HCT116 (cell line): ENCODE measurements at regions not wholly inside any gene's neighbourhood (a gene's known extent, or its start where the extent isn't known, plus 50 kb on each side); places are given as distances from the start of the nearest gene placed in this dataset.

Source experiments
- CEBPB ChIP-seq: IDR thresholded peaks from 2 replicates; pipeline ENCODE4 v1.6.1; 2012; ENCODE audit warnings: low read depth
- EZH2 ChIP-seq: fragments of 200-600 bp; sonication (generic); IDR thresholded peaks from 2 replicates; pipeline ENCODE4 v1.6.1; 2017; ENCODE audit warnings: antibody characterized with exemption, mixed run types
- MAX ChIP-seq: IDR thresholded peaks from 2 replicates; pipeline ENCODE4 v1.6.1; 2012
- POLR2A ChIP-seq: IDR thresholded peaks from 2 replicates; pipeline ENCODE4 v1.7.0; 2011; ENCODE audit warnings: borderline replicate concordance; ENCODE audit not compliant: insufficient read depth, insufficient read length; ENCODE audit errors: extremely low read depth
- POLR2AphosphoS5 ChIP-seq: IDR thresholded peaks from 2 replicates; pipeline ENCODE4 v1.6.1; 2011; ENCODE audit warnings: mild to moderate bottlenecking, low read depth, low read length, moderate library complexity
- SIN3A ChIP-seq: IDR thresholded peaks from 2 replicates; pipeline ENCODE4 v1.6.1; 2012; ENCODE audit warnings: low read depth
- SP1 ChIP-seq: IDR thresholded peaks from 2 replicates; pipeline ENCODE4 v1.6.1; 2012; ENCODE audit warnings: low read depth
- ZFX ChIP-seq: fragments of 450-650 bp; IDR thresholded peaks from 2 replicates; pipeline ENCODE4 v1.6.1; 2017
- TF ChIP-seq, protein P1 (sequence below), 3 experiments: fragments of 200-600 bp in 1 of 3; sonication (generic) in 1 of 3; IDR thresholded peaks in 2 of 3; conservative IDR thresholded peaks in 1 of 3; 2 replicates each; pipeline ENCODE4 v1.5.1; 2012 to 2017; ENCODE audit warnings: low read depth in 2 of 3, low read length in 2 of 3, antibody characterized with exemption in 1 of 3, borderline replicate concordance in 1 of 3, control low read depth in 1 of 3, mild to moderate bottlenecking in 1 of 3, mixed read lengths in 1 of 3, mixed run types in 1 of 3, moderate library complexity in 1 of 3; ENCODE audit not compliant: insufficient read depth in 1 of 3
- TF ChIP-seq, protein P2 (sequence below): IDR thresholded peaks from 2 replicates; pipeline ENCODE4 v1.6.1; 2012
- TF ChIP-seq, protein P3 (sequence below): IDR thresholded peaks from 2 replicates; pipeline ENCODE4 v1.6.1; 2012; ENCODE audit warnings: low read depth

- TF ChIP-seq POLR2A (no peak), CEBPB (no peak), EZH2 (no peak), SP1 (no peak), POLR2AphosphoS5 (no peak), MAX (no peak), ZFX (no peak), SIN3A (no peak)
- TF ChIP-seq, protein P1, sequence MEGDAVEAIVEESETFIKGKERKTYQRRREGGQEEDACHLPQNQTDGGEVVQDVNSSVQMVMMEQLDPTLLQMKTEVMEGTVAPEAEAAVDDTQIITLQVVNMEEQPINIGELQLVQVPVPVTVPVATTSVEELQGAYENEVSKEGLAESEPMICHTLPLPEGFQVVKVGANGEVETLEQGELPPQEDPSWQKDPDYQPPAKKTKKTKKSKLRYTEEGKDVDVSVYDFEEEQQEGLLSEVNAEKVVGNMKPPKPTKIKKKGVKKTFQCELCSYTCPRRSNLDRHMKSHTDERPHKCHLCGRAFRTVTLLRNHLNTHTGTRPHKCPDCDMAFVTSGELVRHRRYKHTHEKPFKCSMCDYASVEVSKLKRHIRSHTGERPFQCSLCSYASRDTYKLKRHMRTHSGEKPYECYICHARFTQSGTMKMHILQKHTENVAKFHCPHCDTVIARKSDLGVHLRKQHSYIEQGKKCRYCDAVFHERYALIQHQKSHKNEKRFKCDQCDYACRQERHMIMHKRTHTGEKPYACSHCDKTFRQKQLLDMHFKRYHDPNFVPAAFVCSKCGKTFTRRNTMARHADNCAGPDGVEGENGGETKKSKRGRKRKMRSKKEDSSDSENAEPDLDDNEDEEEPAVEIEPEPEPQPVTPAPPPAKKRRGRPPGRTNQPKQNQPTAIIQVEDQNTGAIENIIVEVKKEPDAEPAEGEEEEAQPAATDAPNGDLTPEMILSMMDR (IDR thresholded peaks at IDR 0.05 in 2 of 3, conservative IDR thresholded peaks at IDR 0.05 in 1 of 3; ENCODE audit: borderline replicate concordance in 1 of 3, insufficient read depth in 1 of 3, low read depth in 2 of 3, low read length in 2 of 3): no peak
- TF ChIP-seq, protein P2, sequence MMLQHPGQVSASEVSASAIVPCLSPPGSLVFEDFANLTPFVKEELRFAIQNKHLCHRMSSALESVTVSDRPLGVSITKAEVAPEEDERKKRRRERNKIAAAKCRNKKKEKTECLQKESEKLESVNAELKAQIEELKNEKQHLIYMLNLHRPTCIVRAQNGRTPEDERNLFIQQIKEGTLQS: no peak
- TF ChIP-seq, protein P3, sequence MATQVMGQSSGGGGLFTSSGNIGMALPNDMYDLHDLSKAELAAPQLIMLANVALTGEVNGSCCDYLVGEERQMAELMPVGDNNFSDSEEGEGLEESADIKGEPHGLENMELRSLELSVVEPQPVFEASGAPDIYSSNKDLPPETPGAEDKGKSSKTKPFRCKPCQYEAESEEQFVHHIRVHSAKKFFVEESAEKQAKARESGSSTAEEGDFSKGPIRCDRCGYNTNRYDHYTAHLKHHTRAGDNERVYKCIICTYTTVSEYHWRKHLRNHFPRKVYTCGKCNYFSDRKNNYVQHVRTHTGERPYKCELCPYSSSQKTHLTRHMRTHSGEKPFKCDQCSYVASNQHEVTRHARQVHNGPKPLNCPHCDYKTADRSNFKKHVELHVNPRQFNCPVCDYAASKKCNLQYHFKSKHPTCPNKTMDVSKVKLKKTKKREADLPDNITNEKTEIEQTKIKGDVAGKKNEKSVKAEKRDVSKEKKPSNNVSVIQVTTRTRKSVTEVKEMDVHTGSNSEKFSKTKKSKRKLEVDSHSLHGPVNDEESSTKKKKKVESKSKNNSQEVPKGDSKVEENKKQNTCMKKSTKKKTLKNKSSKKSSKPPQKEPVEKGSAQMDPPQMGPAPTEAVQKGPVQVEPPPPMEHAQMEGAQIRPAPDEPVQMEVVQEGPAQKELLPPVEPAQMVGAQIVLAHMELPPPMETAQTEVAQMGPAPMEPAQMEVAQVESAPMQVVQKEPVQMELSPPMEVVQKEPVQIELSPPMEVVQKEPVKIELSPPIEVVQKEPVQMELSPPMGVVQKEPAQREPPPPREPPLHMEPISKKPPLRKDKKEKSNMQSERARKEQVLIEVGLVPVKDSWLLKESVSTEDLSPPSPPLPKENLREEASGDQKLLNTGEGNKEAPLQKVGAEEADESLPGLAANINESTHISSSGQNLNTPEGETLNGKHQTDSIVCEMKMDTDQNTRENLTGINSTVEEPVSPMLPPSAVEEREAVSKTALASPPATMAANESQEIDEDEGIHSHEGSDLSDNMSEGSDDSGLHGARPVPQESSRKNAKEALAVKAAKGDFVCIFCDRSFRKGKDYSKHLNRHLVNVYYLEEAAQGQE: no peak
Observed at GRCh38 chr2:237243487-237243886, 157.8 kb downstream of the COPS8 start.
